ENCODE measurements at regions not wholly inside any gene's neighbourhood (a gene's known extent, or its start where the extent isn't known, plus 50 kb on each side); places are given as distances from the start of the nearest gene placed in this dataset.
"Not testable (repeated sequence)": the region's sequence is repeated elsewhere in the genome, so short reads cannot be mapped to it uniquely, and the experiment has no call there.

DNA sequence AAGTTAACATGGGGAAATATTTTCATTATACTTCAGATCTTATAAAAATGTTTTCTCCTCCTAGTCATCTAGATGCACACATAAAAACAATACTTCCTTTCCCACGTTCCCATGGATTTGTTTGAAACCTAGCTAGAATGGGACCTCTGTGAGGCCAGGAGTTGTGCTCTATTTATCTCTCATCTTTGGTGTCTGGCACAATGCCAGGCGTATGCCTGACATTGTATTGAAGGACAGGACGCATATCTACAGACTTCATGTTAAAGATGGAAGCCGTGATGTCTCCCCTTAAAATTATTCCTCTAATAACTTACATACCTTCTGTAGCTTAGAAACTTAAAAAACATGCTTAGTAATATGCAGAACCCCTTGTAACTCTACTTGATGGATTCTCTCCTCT is 394.5 kb upstream of the FAT1 start:
- intact Hi-C loops (cut with micrococcal nuclease), result no loop called here

DNA sequence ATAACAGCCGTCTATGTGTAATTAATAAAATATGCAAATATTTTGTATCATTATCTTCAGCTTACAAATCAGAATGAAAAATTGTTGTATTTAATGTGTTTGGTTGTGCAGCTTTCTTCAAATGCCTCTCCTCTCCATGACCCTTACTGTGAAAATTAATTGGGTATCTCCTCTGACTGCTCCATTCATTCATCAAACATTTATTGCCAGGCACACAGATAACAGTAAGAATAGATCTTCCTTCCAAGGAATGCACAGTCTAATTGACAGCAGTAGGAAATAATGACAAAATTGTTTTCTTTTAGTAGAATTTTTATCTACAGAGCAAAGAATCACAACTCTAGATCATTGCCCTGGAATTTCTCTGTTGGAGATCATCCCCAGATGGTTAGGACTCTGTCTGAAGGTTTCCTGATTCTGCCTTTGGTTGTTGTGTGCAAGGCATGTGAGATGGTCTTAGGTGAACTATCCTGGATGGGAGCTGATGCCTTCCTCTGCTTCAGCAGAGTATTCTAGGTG is 395.0 kb upstream of the FAT1 start:
- intact Hi-C loops (cut with micrococcal nuclease), result no loop called here

DNA sequence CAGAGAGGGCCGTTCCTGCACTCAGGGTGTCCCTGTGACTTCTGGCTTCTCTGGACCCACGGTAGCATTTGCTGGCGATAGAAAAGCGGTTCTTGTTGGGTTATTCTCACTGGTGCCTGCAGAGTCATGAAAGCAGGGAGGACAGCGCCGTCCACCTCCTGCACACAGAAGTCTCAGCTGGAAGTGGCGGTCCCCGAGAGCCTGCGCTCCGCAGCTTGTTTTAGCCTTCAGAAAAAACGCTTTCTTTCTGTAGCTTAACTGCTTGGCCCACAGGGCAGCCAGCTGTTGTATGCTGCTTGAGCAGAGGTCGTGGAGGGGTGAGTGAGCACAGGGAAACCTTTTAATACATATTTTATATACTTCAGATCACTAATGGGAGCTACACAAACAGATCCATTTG is 400.7 kb upstream of the FAT1 start:
- intact Hi-C loops (cut with micrococcal nuclease), result no loop called here

DNA sequence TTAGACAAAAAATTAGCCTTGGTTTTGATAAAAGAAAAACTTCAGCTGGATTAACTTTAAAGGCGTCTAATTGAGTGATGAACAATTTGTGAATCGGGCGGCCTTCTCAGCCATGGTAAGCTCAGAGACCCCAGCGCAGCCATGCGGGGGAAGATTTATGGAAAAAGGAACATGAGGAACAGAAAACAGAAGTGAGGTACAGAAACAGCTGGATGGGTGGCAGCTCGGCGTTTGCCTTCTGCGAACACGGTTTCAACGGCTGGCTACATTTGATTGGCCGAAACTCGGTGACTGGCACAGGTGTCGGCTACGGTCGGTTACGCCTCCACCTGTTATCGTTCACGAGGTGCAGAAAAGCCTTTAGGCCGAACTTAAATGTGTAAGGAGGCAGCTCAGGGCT is 401.4 kb upstream of the FAT1 start:
- intact Hi-C loops (cut with micrococcal nuclease), result no loop called here

DNA sequence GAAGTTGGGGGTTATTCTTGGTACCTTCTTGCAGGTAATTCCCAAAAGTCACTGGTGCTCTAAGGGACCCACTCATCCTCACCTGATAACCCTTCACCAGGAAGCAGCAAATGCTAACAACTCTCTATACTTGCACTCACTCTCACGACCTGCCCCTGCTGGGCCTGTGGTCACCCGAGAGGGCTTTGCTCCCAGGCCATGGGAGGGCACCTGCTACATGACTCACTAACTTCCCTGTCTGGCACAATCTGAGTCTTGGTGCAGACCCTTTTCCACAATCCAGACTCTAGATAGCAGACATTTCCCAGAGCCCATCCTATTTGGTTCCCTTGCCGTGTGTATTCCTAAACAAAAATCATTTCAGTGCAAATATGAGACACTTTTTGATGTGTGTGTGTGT is 403.8 kb upstream of the FAT1 start:
- intact Hi-C loops (cut with micrococcal nuclease), result no loop called here

DNA sequence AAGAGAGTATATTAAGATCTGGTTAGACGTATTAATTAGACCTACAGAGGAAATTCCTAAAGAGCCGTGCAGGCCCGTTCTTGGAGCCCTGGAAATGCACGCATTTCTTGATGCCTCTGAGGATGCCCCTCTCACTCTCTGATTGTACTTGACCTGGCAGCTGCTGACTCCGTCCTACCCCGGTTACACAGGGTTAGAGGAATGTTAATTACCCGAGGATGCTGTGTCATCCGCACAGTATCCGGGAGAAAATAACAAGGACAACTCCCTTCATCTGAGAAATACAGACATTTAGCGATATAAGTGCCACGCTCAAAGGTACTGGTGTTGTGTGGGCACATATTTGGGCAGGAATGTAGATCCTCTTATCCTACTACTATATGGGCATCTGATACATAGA is 404.6 kb upstream of the FAT1 start:
- intact Hi-C loops (cut with micrococcal nuclease), result no loop called here

DNA sequence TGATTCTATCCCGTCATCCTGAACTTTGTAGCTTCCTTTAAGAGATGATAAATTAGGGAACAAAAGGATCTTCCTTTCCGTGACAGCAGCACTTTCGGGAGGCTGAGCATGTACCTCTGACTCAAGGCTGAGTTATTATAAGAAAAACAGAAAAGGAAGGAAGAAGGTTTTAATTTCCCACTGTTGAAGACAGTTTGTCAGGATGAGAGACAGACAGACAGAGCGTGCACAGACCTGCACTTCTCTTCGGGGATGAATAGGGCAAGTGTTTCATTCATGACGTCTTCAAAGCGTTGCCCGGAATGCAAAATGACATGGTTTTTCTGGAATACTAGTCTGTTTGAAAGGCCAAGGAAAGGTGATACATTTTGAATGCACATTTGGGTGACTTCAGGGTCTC is 405.3 kb upstream of the FAT1 start:
- intact Hi-C loops (cut with micrococcal nuclease), result no loop called here

DNA sequence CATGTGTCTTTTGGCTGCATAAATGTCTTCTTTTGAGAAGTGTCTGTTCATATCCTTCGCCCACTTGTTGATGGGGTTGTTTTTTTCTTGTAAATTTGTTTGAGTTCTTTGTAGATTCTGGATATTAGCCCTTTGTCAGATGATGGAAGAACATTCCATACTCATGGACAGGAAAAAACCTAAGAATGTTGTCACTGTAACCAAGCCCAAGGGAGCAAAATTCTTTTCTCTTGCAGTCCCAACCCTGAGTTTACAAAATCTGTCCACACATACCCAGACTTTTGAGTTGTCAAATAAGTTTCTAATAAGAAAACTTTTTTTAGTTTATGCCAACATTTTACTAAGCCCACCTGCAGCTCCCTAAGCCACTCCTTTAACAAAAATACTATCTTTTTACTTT is 408.2 kb upstream of the FAT1 start:
- intact Hi-C loops (cut with micrococcal nuclease), result not testable (repeated sequence)

DNA sequence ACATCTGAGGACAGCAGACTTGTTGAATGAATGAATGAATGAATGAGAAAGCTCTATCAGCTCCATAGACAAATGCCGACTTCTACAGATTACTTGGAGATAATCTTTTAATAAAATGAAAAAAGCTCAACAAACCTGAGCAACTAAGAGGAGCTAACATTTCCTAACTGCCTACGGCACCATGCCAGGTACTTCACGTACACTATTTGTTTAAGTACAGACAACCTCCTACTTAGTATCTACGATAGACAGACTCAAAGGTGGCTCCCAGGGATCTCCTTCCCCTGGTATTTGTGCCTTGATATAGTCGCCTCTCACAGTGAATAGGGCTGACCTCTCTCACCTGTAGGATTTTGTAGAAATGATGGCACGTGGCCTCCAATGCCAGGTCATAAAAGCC is 412.2 kb upstream of the FAT1 start:
- intact Hi-C loops (cut with micrococcal nuclease), result no loop called here

DNA sequence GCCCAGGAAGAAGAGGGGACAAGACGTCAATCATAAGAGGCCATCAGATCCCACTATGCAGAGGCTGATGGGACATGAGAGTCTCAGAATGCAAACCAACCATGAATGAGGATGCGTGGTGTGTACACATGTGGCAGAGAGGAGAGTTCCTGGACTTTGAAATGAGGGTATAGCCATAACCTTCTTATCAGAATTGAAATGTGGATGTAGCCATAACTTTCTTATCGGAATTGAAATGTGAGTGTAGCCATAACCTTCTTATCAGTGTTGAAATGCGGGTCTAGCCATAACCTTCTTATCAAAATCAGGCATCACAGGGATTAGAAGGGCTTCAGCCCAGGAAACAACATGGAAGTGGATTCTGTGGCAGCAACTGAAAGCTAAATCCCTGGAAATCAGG is 415.5 kb upstream of the FAT1 start:
- intact Hi-C loops (cut with micrococcal nuclease), result no loop called here

DNA sequence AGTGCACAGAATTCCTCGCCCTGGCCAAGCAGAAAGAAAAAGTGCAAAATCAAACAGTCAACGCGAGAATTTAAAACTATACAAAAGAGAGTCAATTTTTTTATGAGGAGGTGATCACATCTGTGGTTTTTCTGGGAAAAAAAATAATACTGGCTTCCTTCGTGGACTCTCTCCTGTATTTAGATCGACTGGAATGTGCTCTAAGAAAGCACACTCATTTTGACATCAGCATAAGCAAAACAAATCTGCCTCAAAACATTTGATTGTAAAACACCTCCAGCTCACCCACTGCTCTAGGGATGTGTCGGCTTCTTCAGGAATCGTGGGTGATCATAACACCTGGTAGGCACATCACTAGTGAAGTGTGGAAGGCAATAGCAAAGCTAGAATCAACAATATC is 417.4 kb upstream of the FAT1 start:
- intact Hi-C loops (cut with micrococcal nuclease), result no loop called here

DNA sequence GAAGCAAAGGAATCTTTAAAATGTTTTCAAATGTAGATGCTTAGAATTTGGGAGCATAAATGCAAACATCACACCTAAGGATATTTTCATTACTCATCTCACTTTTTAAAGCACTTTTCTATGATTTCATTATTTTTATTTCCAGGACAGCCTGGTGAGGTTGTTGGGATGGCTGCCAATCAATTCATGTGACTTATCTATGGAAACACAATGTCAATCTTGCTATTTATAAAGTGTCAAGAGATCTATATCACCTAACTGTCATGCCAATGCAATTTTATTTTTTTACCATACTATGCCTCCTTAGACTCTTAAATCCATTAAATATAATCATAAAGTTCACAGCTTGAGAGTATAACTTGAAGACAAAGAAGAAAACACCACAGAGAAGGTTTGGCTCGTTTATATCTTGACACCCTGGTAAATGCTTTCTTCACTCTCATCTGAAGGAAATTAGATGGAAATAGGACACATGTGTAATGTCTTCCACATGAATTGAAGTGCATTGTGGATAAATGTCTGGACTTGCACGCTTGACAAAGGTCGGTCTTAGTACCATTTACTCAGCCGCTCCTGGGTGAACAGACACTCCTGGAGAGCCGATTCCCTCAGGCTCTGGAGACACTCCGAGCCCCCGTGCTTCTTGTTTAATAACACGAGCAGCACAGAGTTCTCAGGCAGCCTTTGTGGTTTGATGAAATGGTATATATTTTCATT is 425.7 kb upstream of the FAT1 start:
- intact Hi-C loops (cut with micrococcal nuclease), result no loop called here

DNA sequence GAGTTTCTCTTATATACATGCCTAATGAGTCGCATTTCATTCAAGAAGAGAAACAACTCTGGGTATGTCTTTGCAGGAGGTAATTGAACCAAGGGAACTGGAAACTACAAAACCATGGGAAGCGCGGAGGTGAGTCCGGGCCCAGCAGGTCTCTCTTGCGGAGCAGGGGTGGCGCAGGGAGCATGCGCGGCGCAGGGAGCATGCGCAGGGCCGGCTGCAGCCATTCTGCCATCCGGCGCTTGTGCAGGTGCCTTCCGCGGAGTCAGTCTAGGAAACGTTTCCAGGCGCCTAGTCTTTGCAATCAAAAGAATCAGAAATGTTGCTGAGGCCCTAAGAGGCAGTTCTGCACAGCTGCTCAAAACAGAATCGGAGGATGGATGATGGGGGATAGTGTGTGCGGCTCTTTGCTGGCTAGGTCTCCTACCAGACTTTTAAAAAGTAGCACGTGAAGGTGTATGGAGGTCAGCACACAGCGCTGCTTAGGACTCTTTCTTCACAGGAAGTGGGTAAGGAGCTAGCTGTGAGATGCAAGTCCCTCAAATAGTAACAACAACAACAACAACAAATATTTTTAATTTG is 433.8 kb upstream of the FAT1 start:
- intact Hi-C loops (cut with micrococcal nuclease), result no loop called here

DNA sequence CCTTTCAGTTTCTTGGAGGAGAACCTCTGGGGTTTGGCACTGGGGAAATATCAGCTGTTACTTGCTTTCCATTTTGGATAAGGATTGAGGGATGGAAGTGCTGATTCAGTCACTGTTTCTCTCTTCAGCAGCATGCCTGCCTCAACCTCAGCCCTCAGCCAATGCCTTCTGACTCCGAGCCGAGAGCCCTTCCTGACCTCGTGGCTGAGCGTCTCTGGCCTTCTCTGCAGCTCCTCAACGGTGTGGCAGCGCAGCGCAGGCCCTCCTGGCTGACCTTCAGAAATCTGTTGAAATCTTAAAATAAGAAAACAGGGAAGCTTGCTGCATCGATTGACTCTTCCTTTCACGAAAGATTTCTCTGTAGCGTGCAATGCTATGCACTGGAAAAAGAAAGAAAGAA is 434.3 kb upstream of the FAT1 start:
- intact Hi-C loops (cut with micrococcal nuclease), result no loop called here

DNA sequence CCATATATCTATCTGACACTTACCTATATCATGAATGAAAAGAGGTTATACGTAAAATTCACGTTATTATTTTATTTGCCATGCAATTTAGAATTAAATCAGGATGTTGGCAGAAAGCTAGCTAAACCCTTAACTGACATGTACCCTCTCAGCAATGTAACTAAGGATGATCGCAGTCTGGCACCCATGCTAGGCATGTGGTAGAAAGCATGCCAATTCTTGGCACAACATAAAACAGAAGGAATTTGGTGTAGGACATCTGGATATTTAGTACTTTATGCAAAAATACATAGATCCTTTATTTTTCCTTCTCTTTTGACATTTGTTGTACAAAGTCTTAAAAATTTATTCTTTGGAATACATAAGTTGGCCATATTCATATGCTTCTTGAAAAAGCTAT is 436.8 kb upstream of the FAT1 start:
- intact Hi-C loops (cut with micrococcal nuclease), result no loop called here

DNA sequence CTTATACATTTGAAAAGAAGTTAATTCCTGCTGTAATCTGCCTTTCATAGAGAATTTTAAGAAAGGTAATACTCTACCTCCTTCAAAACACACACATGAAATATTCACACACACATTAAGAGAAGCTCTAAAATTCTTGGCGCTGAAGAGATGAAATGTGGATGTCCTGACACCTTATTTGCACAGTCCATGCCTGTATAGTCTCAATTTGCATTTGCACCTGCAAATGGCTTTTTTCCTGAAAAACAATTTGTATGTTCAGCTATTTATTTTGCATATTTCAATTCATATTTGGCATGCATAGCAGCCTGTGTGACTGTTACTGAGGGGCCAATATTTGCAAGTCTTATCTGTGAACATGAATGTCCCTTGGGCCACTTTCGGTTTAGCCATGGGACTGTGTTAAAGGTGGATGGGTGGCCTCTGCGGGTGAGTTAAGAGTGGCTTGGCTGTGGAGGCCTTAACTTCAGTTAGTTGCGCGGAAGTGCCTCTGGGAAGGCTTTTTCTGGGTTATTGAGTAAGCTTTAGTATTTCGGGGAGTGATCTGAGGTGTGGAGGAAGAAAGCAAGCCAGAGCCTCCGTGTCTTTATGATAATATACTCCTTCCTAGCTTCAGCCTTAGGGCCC is 443.3 kb upstream of the FAT1 start:
- intact Hi-C loops (cut with micrococcal nuclease), result no loop called here

DNA sequence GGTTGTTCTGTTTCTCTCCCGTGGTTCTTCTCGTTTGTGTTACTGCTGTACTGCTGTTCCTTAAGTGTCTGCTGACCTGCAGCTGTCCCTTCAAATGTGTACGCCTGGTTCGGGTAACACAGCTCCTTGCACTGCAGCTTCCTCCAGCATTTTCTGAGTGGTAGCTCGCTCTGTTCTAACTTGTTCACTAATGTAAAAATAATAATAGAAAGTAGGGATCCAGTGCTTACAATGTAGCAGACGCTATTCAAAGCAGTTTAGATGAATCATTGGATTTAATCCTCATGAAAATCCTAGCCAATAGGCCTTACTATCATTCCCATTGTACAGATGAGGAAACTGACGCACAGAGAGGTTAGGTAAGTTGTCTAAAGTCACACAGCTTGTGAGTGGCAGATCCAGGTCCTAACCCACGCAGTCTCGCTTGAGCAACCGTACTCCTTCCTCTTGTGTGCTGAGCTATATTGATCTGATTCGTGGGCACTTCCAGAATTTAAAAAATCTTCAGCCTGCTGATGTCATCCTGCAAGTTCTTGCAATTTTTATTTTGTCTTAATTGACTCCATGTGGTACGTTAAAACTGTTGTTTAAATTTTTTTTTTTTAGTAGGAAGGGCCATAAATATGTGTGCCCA is 448.2 kb upstream of the FAT1 start:
- intact Hi-C loops (cut with micrococcal nuclease), result no loop called here

DNA sequence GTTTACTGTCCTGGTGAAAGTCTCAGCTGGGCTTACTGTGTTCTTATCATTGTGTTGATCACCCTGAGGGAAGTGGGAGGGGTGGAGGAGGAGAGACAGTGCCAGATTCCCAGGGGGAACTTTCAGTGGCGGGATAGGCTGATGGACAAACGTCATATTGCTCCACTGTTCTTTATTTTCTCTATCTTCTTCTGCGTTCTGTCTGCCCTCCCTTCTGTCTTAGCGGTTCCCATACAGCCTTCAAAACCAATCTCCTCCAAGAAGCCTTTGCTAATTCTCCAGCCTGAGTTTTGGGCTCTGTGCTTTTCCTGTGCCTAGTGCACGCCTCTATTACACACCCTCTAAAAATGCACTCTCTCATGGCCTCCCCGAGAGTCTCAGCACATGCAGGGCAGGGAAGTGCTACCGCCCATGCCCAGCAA is 448.7 kb upstream of the FAT1 start:
- intact Hi-C loops (cut with micrococcal nuclease), result no loop called here

DNA sequence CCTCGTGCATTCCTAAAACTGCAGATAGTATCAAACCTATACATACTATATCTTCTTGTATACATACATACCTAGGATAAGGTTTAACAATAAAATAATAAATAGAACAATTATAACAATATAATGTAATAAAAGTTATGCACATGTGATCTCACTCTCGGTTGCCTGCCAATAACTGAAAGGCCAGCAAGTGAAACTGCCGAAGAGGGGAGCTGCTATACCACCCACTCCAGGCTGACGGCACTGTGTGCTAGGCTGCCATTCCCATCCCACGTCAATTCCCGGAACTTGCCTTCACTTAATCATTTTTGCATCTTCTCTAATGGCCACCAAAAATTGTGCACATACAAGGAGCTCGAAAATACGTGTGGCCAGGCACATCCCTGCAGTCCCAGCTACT is 451.1 kb upstream of the FAT1 start:
- intact Hi-C loops (cut with micrococcal nuclease), result no loop called here

DNA sequence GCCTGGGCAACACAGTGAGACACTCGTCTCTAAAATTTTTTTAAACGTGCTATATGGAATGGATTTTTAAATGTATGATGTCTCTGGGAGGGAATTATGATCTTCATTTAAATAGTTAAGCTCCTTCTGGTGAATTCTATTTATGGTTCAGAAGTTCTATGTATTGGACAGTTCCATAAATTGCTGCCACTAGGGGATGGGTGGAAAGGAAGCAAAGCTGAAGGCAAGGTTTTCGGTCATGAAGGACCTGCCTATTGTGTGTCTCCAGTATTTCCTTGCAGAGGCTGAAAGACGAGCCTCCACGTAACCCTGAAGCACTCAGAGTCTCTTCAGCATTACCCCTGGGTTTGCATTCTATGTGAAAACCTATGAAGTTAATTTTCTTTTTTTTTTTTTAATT is 451.5 kb upstream of the FAT1 start:
- intact Hi-C loops (cut with micrococcal nuclease), result no loop called here

DNA sequence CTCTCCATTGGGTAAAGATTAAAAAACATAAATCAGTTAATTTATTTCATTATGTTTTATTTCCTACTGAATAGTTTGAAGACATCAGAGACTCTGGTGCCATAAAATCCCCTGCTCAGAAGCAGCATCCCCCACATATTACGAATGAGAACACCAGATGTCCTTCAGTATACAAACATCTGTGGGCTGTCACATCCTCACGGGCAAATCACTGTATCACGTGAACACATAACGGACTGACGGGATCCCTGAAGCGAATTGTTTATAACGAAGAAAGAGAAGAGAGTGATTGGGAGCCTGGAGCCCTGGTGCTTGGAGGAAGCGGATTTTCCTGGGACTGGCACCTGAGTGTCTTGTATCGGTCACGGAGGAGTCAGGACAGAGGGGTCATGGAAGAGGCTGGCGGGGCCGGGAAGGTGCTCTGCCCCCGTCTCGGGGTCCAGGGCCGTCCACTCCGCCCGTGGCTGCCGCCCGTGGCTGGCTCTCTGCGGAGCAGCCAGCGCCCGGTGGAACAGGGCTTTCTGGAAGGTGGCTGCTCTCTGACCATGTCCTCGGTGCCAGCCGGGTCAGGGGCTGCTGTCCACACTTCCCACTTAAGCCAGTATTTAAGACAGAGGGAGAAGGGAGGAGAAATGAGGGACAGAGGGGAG is 452.7 kb upstream of the FAT1 start:
- intact Hi-C loops (cut with micrococcal nuclease), result no loop called here

DNA sequence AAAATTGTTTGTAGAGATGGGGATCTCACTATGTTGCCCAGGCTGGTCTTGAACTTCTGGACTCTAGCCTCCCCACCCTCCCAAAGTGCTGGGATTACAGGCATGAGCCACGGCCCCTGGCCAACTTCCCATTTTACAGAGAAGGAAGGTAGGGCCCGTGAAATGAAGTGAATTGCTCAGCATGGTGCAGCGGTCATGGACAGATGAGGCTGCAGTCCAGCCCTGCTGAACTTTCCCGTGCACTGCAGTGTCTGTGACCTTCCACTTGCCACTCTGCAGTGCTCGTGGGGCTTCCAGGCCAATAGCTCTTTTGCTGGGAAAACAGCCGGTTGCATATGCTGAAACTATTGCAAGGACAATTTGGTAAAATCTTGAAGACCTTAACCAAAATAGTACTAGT is 454.4 kb upstream of the FAT1 start:
- intact Hi-C loops (cut with micrococcal nuclease), result no loop called here

Measured in T-helper 1 cell treated with Interleukin-12 subunit alpha and Interleukin-12 subunit beta and Interleukin-4 antibody, amounts not matched to agents 30 ng/mL and 1 ng/mL, for 36 hours (primary cell).